ENCODE measurements at regions not wholly inside any gene's neighbourhood (a gene's known extent, or its start where the extent isn't known, plus 50 kb on each side); places are given as distances from the start of the nearest gene placed in this dataset.

DNA sequence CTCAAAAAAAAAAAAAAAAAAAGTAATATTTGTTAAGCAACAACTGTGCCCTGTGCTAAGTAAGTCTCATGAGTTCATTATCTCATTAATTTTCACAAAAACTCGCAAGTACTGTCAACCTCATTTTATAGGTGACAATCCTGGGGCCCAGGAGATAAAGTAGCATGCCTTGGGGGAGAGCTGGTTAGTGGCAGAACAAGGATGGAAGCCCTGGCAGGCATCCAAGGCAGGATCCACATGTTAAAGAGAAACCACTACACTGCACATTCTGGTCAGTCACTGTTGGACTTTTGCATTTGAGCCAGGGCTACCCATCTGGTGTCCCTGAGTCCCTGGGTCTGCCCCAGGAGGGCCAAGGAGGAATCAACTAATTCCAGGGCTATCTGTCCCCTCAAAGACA lies 54.6 kb downstream of the ZFP36L2 start:
- no peak for DNase-seq

DNA sequence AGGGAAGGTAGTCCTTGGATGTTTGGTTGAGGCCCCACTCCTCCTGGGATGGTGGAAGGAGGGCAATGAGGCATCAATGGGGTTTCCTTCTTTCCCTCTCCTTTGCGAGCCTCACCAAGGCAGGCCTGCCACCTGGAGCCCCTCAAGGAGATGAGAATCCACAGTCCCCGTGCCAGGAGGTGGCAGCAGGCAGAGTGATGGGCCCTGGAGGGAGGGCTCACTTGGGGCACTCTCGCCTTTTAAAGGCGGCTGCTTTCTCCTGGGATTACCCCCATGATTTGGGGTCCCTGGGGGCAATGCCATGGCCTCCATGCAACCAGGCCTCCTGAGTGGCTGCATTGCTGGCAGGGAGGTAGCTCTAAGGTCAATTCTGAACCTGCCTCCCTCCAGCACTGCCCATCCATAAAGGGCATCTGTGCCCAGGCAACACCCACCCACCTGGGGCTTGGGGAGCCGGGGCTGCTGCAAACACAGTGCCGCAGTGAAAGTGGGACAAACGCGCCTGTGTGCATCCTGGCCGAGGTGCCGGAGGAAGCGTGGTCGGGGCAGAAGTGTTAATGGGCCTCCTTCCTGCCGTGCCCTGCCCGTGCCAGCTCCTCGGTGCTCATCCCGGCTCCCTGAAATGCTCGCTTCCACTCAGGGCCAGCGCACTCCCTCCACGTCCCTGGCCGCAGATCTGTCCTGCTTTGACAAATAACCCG lies 55.9 kb downstream of the ZFP36L2 start:
- DNase-seq = no peak

DNA sequence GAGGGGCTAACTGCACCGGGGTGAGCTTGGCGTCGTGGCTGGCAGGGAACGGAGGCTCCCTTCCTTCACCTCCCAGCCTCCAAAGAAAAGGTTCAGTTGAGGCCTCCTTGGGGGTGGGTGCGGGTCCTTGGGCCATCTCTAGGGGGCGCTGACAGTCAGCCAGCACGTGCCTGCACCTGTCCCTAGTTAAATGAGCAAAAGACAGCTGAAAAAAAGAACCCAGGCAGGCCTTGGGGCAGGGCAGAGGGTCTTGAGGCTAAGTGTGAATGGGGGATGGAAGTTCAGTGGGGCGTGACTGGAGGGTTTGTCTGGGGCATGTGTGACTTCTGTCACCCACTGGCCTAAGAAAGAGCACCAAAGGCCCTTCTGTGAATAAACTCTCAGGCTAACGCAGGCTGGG lies 56.4 kb downstream of the ZFP36L2 start:
- no peak for DNase-seq

DNA sequence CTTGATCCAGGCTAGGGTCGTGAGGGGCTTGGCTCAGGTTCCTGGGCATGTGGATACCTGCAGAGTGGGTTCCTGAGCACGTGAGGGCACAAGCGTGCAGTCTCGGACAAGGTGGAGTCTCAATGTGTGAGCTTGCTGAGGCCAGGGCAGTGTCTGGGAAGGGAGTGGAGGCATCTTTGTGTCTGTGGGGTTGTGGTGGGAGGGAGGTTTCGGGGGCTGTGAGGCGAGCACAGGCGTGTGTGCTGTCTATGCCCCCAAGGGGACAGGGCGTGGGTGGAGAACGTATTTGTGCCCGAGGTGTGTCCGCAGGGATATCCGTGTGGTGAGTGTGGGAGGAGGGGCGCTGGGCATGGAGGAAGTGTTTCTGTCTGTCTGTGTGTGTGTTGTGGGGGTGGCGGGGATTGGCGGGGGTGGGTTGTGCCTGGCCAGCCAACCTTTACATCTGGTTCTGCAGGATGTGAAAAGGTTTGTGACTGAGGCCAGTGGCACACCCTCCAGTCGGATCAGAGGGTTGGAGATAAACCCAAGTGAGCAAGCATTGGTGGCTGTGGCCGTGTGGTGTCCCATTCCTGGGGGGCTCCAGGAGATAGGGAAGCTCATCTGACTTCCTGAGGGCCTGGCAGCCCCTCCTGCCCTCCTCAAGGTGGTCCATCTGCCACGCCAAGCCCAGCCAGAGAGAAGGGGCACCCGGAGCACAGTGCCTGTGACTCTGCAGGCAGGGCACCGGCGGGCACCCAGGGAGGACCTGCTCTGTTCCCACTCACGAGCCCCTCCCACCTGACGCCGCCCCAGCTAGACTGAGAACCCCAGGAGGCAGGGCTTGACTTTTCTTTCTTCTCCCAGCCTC lies 57.1 kb downstream of the ZFP36L2 start:
- DNase-seq = no peak

DNA sequence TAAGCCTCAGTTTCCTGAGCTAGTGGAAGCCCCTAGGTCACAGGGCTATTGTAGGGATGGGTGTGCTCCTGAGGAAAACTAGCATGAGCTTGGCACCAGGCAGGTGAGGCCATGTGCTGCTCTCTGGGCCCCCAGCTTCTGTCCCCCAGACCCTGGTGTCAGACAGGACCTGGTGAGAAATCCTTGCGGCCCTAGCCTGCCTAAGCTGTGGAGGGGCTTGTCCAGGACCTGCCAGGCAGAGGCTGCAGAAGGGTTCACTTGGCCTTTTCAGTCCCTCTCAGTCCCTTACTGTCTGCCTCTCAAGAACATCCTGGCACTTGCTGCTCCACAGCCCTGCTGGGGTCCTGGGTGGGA lies 58.4 kb downstream of the ZFP36L2 start:
- DNase-seq = no peak

DNA sequence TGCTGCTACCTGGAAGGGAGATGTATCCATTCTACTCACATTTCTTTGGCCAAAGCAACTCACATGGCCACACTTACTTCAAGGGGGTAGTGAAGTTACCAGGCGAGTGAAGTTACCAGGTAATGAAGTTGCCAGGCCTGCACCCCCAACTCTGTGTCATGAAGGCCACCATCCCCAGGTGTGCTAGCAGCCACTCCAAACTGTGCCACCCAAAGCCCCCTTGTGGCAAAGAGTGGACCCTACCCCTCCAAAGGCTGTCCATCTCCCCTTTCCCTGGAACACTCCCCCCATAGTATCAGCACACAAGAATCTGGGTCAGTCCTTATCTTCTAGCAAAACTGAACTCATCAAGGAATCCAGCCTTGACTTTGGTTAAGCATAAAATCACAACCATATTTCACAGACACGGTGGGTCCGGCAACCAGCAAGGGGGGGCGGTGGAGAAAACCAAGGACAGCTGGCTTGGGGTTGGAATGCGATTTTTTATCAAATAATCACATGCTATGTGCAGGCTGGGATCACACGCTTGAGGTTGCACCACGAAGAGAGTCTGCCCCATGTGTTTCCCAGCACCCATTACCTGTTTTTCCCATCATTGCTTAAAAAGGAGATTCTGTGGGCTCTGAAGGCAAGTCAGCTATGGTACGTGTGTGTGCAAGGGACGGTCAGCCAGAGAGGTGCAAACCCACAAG lies 60.9 kb downstream of the ZFP36L2 start:
- DNase-seq = no peak

DNA sequence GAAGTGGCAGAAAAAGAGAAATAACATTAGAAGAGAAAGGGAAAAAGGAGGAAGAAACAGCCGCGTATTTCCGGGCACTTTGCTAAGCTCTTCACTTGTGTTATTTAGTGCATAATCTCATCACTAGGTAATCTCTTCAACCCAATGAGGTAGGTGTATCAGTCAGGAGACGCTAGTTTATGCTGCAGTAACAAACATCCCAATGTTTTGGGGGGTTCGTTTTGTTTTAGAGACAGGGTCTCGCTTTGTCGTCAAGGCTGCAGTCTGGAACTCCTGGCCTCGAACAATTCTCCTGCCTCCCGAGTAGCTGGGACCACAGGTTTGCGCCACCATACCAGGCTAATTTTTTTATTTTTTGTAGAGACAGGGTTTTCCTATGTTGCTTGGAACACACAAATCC lies 61.7 kb downstream of the ZFP36L2 start:
- DNase-seq = no peak

DNA sequence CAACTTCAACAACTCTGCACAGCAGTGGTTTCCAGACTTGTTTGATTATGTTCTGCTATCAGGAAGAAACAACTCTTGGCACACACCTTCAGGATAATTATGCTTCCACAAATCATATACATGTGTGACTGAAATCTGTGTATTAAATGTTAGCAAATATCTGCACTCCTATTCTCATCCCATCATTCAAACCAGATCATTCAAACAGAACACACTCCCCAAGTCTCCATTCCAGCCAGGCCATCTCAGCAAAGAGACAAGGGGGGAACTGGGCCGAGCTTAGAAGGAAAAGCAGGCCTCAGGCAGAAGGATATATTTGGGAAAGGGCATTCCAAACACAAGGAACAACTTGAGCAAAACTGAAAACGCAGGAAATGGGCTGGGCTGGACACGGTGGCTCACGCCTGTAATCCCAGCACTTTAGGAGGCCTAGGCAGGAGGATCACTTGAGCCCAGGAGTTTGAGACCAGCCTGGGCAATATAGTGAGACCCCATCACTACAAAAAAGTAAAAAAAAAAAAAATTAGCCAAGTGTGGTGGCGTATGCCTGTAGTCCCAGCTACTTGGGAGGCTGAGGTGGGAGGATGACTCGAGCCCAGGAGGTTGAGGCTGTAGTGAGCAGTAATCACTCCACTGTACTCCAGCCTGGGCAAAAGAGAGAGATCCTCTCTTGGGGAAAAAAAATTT lies 62.7 kb downstream of the ZFP36L2 start:
- DNase-seq = no peak

DNA sequence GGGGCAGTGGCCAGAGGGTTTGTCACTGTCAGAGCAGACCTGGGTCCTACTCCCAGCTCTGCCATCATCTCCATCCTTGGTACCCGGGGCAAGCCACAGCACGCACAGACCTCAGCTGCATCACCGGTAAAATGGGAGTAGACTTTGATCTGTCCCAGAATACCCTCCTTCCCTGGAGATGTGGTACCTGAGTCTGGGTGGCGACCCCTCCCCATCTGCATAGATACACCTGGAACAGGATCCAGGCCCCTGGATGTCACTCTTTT lies 64.0 kb downstream of the ZFP36L2 start:
- DNase-seq = no peak

DNA sequence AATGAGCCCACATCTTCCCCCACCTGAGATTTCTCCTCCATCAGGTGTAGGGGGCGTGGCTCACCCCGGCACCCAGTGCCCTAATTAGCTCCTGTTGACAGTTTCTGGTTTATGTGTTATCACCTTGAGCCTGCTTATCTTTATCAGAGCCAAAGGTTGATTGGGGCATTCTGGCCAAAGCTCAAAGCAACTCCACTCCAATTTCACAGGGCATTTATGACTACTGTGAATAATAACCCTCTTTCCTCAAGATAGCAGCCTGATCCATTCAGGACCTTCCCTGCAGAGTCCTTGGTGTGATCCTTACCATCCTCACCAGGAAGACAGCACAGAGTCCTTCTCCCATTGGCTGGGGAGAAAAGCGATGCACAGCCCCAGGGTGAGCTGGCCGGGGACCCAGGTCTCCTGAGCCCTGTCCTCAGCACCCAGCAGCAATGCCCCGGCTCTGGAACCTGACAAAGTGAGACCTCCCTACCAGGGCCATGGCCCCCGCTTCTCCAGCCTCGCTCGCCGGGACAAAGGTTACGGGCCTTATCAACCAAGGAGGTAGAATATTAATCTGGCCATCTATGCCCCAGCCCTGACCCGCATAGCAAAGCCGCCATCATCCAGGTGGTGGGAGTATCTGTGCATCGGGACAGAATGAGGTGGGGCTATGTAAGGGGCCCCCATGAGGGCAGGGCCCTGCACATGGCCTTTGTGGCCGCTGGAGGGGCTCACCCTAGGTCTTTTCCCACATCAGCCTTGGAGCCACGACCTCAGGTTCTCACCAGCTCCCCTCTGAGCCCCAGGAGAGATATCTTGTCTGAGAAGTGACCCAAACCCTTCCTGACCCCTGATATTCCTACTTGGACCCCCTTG lies 64.5 kb downstream of the ZFP36L2 start:
- no peak for DNase-seq

DNA sequence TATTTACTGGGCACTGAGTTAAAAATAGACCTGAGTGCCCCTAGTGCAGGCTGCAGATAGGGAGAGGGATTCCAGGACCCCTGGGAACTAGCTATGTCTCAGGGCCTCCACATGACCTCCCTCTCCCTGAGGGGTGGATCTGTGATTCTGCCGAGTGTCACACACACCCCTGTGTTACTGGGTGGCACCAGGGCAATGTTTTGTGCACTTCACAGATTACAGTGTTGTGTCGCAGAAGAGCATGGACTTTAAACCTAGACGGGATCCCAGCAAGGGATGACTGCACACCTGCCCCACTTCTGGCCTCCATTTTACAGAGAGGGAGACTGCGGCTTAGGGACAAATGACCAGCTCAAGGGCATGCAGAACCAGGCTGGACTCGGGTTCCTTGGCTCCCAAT lies 65.6 kb downstream of the ZFP36L2 start:
- no peak for DNase-seq

DNA sequence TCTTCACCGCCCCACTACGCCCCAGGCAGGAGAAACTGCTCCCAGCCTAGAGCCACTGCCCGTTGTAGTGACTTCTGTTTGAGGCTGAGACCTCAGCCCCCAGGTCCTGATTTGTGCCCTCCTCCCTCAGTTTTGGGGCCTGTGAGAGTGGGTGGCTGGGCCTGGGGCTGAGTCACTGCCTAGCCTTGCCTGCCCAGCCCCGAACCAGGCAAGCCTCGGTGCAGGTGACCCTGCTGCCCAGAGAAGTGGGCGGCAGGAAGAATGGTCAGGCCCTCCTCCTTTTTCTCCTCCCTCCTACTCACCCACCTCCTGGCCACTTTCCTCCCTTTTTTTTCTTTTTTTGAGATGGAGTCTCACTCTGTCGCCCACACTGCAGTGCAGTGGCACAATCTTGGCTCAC lies 66.6 kb downstream of the ZFP36L2 start:
- DNase-seq = no peak

DNA sequence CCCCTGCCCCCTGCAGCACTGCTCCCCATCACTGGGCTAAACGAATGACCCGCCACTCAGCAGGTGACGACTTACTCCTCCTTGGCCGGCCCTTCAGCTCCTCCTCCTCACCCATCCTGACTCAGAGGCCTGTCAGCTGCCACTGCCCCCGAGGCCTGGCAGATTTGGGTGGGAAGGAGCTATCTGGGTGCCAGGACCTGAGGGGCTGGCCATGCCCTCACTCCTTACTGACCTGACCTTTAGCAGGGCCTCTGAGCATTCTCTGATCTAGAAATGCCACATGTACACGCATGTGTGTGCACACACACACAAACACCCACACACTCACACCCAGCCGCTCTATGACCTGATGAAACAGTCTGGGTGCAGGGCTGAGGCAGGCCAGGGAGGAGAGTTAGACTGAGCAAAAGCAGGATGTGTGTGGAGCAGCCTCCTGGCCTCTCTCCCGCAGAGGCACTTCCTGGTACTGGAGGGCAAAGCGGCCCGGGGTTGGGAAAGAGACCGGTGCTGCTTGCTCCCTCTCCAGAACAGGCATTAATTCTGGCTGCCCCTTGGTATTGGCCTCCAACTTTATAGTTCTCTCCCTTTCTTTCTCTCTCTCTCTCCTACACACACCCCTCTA lies 68.0 kb downstream of the ZFP36L2 start:
- no peak for DNase-seq

DNA sequence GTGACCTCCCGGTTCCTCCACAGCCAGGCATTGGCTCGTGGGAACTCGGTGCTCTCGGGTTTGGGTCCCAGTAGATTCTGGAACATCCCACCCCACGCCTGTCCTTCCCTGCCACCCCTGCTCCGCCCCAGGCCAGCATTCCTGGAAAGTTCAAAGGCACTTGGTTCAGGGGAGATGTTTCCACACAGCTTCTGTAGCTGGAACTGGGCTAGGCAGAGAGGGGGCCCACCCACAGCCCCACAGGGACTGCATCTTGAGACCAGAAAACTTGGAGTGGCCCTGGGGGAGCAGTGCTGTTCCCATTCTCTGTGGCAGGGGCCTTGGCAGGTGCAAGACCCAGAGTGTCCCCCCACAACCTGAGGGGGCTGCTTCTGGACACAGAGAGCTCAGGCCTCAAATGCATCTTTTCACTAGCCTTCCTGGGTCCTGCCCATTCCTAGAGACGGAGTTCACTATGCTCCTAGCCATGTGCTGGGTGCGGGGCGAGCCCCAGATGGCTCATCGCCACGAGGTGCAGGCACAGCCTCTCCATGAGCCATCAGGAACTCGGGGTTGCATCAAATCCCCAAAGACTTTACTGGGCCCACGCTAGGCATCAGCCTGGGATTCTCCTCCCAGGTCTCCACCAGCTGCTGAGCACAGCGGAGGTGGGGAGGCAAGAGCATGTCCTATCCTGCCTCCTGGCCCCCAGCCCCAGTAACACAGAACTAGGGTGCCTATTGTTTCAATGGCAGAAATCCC lies 68.7 kb downstream of the ZFP36L2 start:
- no peak for DNase-seq

DNA sequence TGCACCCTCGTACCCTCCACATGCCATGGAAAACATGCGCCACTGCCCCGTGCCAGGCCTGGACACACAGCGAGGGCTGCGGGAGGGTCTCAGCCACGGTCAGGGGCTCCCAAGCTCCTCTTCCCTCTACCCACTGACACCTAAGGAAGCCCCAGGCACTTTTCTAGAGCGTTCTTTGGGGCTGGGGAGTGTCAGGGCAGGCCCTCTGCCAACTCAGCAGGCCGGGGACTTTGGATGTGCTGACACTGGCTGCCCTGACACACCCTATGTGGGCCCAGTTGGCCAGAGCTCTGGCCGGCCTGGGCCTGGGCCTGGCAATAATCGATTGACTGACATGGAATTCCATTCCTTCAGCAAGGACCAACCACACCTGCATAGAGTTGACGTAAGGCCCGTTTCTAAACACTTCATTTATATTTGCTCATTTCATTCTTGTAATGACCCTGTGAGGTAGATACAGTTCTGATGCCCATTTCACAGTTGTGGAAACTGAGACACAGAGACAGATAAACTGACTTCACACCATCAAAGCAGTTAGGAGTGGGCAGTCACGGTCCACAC lies 70.5 kb downstream of the ZFP36L2 start:
- no peak for DNase-seq

DNA sequence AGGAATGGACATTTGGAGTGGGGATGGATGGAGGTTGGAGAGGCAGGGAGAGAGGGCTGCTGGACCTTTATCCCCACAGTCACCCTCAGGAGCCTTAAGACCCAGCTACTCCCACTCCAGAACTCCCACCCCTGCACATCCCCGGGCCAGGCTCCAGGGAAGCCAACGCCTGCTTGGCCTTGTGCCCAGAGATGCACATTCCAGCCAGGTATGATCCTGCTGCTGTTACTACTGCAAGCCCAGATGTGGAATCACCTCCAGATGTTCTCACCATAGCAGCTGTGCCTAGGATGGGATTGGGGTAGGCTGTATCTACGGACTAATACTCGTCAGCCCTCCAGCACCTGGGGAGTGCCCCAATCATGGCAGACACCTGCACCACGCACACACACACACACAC lies 71.7 kb downstream of the ZFP36L2 start:
- DNase-seq = no peak

DNA sequence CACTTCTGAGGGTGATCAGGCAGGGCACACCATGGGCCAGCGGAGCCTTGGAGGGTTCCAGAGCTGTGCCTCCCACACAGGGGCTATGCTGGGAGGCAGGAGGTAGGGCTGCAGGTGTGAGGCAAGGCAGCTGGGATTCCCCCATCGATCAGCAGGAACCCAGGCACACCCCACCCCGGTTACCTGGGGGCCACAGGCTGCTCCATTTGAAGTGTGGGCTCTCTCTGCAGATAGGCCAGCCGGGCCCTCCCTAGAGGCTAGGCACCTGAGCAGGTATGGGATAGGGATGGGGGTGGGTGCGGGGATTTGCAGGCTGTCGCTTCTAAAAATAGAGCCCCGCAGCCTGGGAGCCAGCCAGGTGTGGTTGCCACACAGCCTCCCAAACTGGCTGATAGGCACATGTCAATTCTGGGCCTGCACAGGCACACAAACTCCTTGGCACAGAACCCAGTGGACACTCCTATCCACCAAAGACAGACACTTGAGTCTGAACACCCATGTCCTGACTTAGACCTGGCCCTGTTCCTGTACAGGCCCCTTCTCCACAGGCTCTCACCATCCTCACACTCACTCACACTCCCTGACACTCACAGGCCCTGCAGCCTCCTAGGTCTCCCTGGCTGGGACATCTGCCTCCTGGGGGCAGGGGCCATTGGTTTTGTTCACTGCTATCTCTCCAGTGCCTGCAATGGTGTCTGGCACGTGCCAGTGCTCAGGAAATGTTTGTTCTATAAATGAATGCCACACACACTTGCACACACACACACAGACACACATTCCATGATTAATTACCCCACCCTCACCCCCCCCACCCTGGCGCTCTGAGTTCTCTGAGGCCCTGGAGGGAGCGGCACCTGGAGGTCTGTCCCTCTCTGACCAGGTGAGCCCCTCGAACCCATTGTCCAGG lies 73.4 kb downstream of the ZFP36L2 start:
- DNase-seq = no peak

DNA sequence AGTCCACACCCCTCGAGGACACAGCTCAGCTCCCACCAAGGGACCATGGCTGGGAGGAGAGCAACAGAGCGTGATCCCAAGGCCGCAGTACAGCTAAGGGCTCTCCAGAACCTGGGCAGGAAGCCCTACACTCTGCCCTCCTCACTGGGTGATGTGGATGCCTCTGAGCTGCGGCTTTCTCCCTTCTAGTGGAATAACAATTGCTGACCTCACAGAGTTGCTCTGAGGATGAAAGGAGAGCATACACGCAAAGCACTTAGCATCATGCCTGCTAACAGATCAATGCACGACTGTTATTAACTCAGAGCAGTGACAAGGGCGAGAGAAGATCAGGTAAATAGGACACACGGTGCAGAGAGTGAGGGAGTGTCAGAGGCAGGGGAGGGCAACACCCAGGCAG lies 74.2 kb downstream of the ZFP36L2 start:
- no peak for DNase-seq

DNA sequence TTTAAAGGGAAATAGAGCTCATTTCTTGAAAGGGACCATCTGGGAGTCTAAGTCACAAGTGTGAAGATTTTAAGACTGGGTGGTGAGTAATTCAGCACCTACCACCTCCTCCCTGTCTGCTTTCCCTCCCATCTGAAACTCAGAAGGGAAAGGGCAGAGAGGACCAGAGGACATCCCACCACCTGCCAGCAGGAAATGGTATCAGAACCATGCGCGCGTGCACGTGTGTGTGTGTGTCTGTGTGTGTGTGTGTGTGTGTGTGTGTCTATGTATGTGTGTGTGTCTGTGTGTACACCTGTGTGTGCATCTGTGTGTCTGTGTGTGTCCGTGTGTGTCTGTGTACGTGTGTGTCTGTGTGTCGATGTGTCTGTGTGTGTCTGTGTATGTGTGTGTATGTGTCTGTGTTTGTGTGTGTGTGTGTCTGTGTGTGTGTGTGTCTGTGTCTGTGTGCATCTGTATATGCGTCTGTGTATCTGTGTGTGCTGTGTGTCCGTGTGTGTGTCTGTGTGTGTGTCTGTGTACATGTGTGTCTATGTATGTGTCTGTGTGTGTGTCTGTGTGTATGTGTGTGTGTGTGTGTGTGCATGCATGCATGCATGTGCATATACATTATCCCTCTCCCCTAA lies 76.8 kb downstream of the ZFP36L2 start:
- no peak for DNase-seq

DNA sequence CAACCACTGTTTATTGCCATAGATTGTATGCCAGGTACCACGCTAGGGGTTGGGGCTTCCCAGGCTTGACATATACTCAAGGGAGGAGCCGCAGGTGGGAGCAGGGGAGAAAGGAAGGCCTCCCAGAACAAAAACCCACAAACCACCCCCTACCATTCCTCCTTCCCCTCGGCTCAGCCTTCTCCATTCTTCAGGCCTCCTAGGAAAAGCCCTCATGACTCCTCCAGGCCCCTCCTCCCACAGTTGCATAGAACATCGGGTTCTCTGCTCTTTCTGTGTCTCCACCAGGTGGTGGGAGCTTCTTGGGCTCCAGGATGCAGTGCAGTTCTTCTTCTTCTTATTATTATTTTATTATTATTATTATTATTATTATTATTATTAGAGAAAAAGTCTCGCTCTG lies 80.3 kb downstream of the ZFP36L2 start:
- no peak for DNase-seq

All from NCI-H2081 treated with DMSO at 0.1 percent for 48 hours (cell line).